ENCODE measurements at regions not wholly inside any gene's neighbourhood (a gene's known extent, or its start where the extent isn't known, plus 50 kb on each side); places are given as distances from the start of the nearest gene placed in this dataset.

- Histone ChIP-seq H3K27ac (no peak overlapping the region), H3K4me1 (no peaks in the 10 kb centered on the region), H3K27me3 (no peaks in the 10 kb centered on the region), H3K4me3 (no peak overlapping the region), H3K36me3 (no peaks in the 10 kb centered on the region), H3K9me3 (no peaks in the 10 kb centered on the region)
- DNase-seq = no peak
- ATAC-seq = no peak
- intact Hi-C loops (cut with DNase I; ENCODE audit: low total_unique reads) (no loop called here), in situ Hi-C loops (cut with MboI; ENCODE audit: low sequenced_read_pairs in 4 of 4) (no loop called here)
- TF ChIP-seq CTCF (IDR thresholded peaks at IDR 0.05 in 4 of 5, conservative IDR thresholded peaks at IDR 0.05 in 1 of 5) (no peak), POLR2A (IDR thresholded peaks at IDR 0.05) (no peak)
Measured at GRCh38 chr4:126086041-126086440, 771.3 kb downstream of the FAT4 start.

- in situ Hi-C loops (cut with MboI; ENCODE audit: low sequenced_read_pairs in 4 of 4) = no loop called here
- DNase-seq = no peak
- Histone ChIP-seq H3K36me3 (no peaks in the 10 kb centered on the region), H3K27me3 (no peaks in the 10 kb centered on the region), H3K9me3 (no peaks in the 10 kb centered on the region), H3K4me1 (no peaks in the 10 kb centered on the region), H3K4me3 (no peak overlapping the region), H3K27ac (no peak overlapping the region)
- intact Hi-C loops (cut with DNase I; ENCODE audit: low total_unique reads) = no loop called here
- no peak for TF ChIP-seq POLR2A (IDR thresholded peaks at IDR 0.05)
- no peak for ATAC-seq
Measured at GRCh38 chr4:126087101-126087500, 772.3 kb downstream of the FAT4 start.

GRCh38 chr4:126097155-126097799 lies 782.5 kb downstream of the FAT4 start:
- TF ChIP-seq CTCF (IDR thresholded peaks at IDR 0.05 in 4 of 5, conservative IDR thresholded peaks at IDR 0.05 in 1 of 5) = no peak
- TF ChIP-seq POLR2A (IDR thresholded peaks at IDR 0.05) = no peak
- Histone ChIP-seq H3K27me3 (no peaks in the 10 kb centered on the region), H3K36me3 (no peaks in the 10 kb centered on the region), H3K27ac (no peak overlapping the region), H3K4me1 (no peaks in the 10 kb centered on the region), H3K9me3 (no peaks in the 10 kb centered on the region), H3K4me3 (no peak overlapping the region)
- in situ Hi-C loops (cut with MboI; ENCODE audit: low sequenced_read_pairs in 4 of 4) = no loop called here
- ATAC-seq (no peak), DNase-seq (no peak)
- intact Hi-C loops (cut with DNase I; ENCODE audit: low total_unique reads) = no loop called here

GRCh38 chr4:126106658-126107057 lies 791.9 kb downstream of the FAT4 start:
- Histone ChIP-seq H3K27me3 (no peaks in the 10 kb centered on the region), H3K27ac (no peak overlapping the region), H3K36me3 (no peaks in the 10 kb centered on the region), H3K4me1 (no peaks in the 10 kb centered on the region), H3K4me3 (no peak overlapping the region), H3K9me3 (no peaks in the 10 kb centered on the region)
- no peak for TF ChIP-seq POLR2A (IDR thresholded peaks at IDR 0.05)
- TF ChIP-seq CTCF (IDR thresholded peaks at IDR 0.05 in 4 of 5, conservative IDR thresholded peaks at IDR 0.05 in 1 of 5) = no peak
- ATAC-seq (no peak), DNase-seq (no peak)
- in situ Hi-C loops (cut with MboI; ENCODE audit: low sequenced_read_pairs in 4 of 4) = no loop called here
- intact Hi-C loops (cut with DNase I; ENCODE audit: low total_unique reads) = no loop called here

- H3K4me3 ChIP-seq = no peak overlapping the region
- TF ChIP-seq CTCF (IDR thresholded peaks at IDR 0.05 in 4 of 5, conservative IDR thresholded peaks at IDR 0.05 in 1 of 5) = no peak
- intact Hi-C loops (cut with DNase I; ENCODE audit: low total_unique reads) = no loop called here
- no peaks in the 10 kb centered on the region for H3K9me3 ChIP-seq
- no peaks in the 10 kb centered on the region for H3K36me3 ChIP-seq
- in situ Hi-C loops (cut with MboI; ENCODE audit: low sequenced_read_pairs in 4 of 4) = no loop called here
- no peaks in the 10 kb centered on the region for H3K27me3 ChIP-seq
- no peaks in the 10 kb centered on the region for H3K4me1 ChIP-seq
- H3K27ac ChIP-seq = no peak overlapping the region
- no peak for ATAC-seq
- DNase-seq = no peak
Measured at GRCh38 chr4:126109836-126110235, 795.1 kb downstream of the FAT4 start.
